ENCODE measurements at regions not wholly inside any gene's neighbourhood (a gene's known extent, or its start where the extent isn't known, plus 50 kb on each side); places are given as distances from the start of the nearest gene placed in this dataset.

GRCh38 chr10:132477398-132478340, 59.9 kb upstream of the INPP5A start:
- Histone ChIP-seq H3K4me3 (ENCODE audit: low read length) (no peak overlapping the region), H3K27me3 (ENCODE audit: insufficient read depth, low read length) (no peaks in the 10 kb centered on the region; the same call in 1 of the 2 replicates), H3K4me1 (ENCODE audit: insufficient read depth, low read length) (peaks cover 11% of the 10 kb centered on the region), H3K36me3 (ENCODE audit: insufficient read depth, low read depth, low read length) (no peaks in the 10 kb centered on the region), H3K9me3 (ENCODE audit: insufficient read depth, low read depth, low read length) (no peaks in the 10 kb centered on the region), H3K27ac (ENCODE audit: low read length) (no peak overlapping the region), H3K9ac (ENCODE audit: low read depth, low read length) (no peak overlapping the region)

DNA sequence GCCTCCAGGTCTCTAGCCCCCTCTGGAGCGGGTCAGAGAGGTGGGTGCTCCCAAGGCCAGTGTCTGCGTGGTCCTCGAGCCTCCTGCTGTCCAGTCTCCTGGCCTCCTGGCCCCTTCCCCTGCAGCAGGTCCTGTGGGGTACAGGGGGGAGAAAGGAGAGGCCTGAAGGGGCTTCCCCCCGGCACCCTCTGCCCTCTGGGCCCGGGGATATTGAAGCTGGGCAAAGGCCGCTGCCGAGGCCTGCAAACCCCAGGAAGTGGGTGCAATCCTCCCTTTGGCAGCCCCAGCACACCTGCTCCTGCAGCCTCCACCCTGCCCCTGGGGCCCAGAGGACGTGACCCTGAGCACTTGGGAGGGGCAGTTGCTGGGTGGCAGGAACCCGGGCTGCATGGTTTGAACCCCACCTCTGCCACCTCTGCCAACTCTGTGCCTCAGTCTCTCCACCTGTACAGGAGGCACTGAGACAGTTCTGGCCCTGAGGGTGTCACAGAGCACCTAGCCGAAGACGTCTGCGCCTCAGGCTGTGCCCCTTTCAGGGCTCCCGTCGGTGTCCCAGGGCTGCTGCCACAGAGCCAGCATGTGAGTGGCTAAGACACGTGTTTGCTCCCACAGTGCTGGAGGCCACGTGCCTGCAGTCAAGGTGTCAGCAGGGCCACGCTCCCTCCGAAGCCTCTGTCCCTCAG, 59.1 kb upstream of the INPP5A start:
- Histone ChIP-seq H3K4me1 (ENCODE audit: insufficient read depth, low read length) (peaks cover 11% of the 10 kb centered on the region), H3K27me3 (ENCODE audit: insufficient read depth, low read length) (no peaks in the 10 kb centered on the region; the same call in 1 of the 2 replicates), H3K9me3 (ENCODE audit: insufficient read depth, low read depth, low read length) (no peaks in the 10 kb centered on the region), H3K4me3 (ENCODE audit: low read length) (no peak overlapping the region), H3K36me3 (ENCODE audit: insufficient read depth, low read depth, low read length) (no peaks in the 10 kb centered on the region), H3K27ac (ENCODE audit: low read length) (no peak overlapping the region), H3K9ac (ENCODE audit: low read depth, low read length) (no peak overlapping the region)

DNA sequence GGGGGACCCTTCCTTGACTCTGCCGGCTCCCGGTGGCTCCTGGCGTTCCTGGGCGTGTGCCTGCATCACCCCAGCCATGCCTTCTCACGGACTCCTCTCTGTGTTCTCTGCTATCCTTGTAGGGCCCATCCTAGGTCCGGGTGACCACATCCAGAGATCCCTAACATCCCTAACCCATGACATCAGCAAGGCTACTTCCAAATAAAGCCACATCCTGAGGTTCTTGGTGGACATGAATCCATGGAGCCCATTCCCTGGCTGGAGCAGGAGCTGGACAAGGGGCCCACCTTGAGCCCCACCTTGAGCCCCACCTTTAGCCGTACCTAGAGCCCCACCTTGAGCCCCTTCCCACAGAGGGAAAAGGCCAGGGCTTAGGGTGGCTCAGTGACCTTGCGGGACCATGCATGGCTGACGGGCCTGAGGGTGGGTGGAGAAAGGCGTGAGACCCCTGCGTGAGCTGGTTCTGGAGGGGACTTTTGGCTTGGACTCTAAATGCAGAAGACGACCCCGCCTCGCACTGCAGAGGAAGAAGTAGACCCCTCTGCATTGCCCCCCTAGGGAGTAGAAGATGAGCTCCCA, 58.5 kb upstream of the INPP5A start:
- H3K27me3 ChIP-seq (ENCODE audit: insufficient read depth, low read length) = no peaks in the 10 kb centered on the region; the same call in 1 of the 2 replicates
- H3K27ac ChIP-seq (ENCODE audit: low read length) = no peak overlapping the region

GRCh38 chr10:132479603-132480221, 57.9 kb upstream of the INPP5A start:
- no peaks in the 10 kb centered on the region; the same call in 1 of the 2 replicates for H3K27me3 ChIP-seq (ENCODE audit: insufficient read depth, low read length)
- no peak overlapping the region for H3K4me3 ChIP-seq (ENCODE audit: low read length)

More for the DNA sequence above, 58.5 kb upstream of the INPP5A start:
- peaks cover 11% of the 10 kb centered on the region for H3K4me1 ChIP-seq (ENCODE audit: insufficient read depth, low read length)
- H3K4me3 ChIP-seq (ENCODE audit: low read length) = no peak overlapping the region
- no peaks in the 10 kb centered on the region for H3K36me3 ChIP-seq (ENCODE audit: insufficient read depth, low read depth, low read length)
- H3K9ac ChIP-seq (ENCODE audit: low read depth, low read length) = no peak overlapping the region
- no peaks in the 10 kb centered on the region for H3K9me3 ChIP-seq (ENCODE audit: insufficient read depth, low read depth, low read length)

DNA sequence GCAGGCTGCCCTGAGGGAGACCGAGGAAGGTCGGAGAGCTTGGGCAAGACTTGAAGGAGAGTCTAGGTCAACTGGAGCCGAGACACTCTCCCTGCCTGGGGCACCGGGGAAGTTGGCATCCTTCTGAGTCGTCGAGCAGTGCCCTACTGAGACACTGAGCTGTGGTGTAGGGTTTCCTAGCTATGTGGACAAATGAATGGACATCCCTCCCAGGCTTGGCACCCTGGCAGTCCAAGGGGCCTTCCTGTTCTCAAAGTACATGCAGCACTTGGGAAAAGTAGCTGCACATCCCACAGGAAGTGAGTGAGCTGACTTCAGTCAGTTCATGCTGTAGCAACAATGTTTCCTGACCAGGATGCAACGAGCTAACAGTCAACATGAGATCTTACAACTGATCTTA, 57.2 kb upstream of the INPP5A start:
- no peaks in the 10 kb centered on the region; the same call in 1 of the 2 replicates for H3K27me3 ChIP-seq (ENCODE audit: insufficient read depth, low read length)
- no peaks in the 10 kb centered on the region for H3K36me3 ChIP-seq (ENCODE audit: insufficient read depth, low read depth, low read length)
- no peak overlapping the region for H3K4me3 ChIP-seq (ENCODE audit: low read length)
- H3K9me3 ChIP-seq (ENCODE audit: insufficient read depth, low read depth, low read length) = no peaks in the 10 kb centered on the region
- no peak overlapping the region for H3K27ac ChIP-seq (ENCODE audit: low read length)
- H3K9ac ChIP-seq (ENCODE audit: low read depth, low read length) = no peak overlapping the region
- peaks cover 11% of the 10 kb centered on the region for H3K4me1 ChIP-seq (ENCODE audit: insufficient read depth, low read length)

More at GRCh38 chr10:132479603-132480221, 57.9 kb upstream of the INPP5A start:
- Histone ChIP-seq H3K27ac (ENCODE audit: low read length) (no peak overlapping the region), H3K9ac (ENCODE audit: low read depth, low read length) (no peak overlapping the region), H3K9me3 (ENCODE audit: insufficient read depth, low read depth, low read length) (no peaks in the 10 kb centered on the region), H3K36me3 (ENCODE audit: insufficient read depth, low read depth, low read length) (no peaks in the 10 kb centered on the region), H3K4me1 (ENCODE audit: insufficient read depth, low read length) (peaks cover 11% of the 10 kb centered on the region)

DNA sequence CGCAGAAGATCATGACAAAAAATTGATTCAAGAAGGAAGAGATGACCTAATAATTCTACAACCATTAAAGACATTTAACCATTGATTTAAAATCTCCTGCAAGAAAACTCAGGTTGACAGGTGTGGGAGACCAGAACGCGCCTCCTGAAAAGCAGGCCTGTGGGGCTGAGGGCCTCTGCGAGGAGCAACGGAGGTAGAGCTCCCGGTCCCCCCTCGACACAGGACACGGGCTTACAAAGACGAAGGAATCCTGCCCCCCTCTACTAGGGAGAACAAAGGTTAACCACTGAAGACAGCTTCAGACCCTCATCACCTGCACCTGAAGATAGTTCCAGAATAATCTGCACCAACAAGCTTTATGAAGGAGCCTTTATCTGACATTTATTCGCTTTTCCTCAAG, 55.9 kb upstream of the INPP5A start:
- no peaks in the 10 kb centered on the region for H3K9me3 ChIP-seq (ENCODE audit: insufficient read depth, low read depth, low read length)
- H3K9ac ChIP-seq (ENCODE audit: low read depth, low read length) = no peak overlapping the region
- no peaks in the 10 kb centered on the region; the same call in 1 of the 2 replicates for H3K27me3 ChIP-seq (ENCODE audit: insufficient read depth, low read length)
- H3K4me3 ChIP-seq (ENCODE audit: low read length) = no peak overlapping the region
- H3K36me3 ChIP-seq (ENCODE audit: insufficient read depth, low read depth, low read length) = no peaks in the 10 kb centered on the region
- H3K27ac ChIP-seq (ENCODE audit: low read length) = no peak overlapping the region
- peaks cover 11% of the 10 kb centered on the region for H3K4me1 ChIP-seq (ENCODE audit: insufficient read depth, low read length)

GRCh38 chr10:132482090-132482800, 55.3 kb upstream of the INPP5A start:
- H3K27ac ChIP-seq (ENCODE audit: low read length) = no peak overlapping the region
- no peak overlapping the region for H3K4me3 ChIP-seq (ENCODE audit: low read length)
- H3K4me1 ChIP-seq (ENCODE audit: insufficient read depth, low read length) = peaks cover 9% of the 10 kb centered on the region
- H3K27me3 ChIP-seq (ENCODE audit: insufficient read depth, low read length) = no peaks in the 10 kb centered on the region; the same call in 1 of the 2 replicates
- H3K9me3 ChIP-seq (ENCODE audit: insufficient read depth, low read depth, low read length) = no peaks in the 10 kb centered on the region
- no peak overlapping the region for H3K9ac ChIP-seq (ENCODE audit: low read depth, low read length)
- no peaks in the 10 kb centered on the region for H3K36me3 ChIP-seq (ENCODE audit: insufficient read depth, low read depth, low read length)

DNA sequence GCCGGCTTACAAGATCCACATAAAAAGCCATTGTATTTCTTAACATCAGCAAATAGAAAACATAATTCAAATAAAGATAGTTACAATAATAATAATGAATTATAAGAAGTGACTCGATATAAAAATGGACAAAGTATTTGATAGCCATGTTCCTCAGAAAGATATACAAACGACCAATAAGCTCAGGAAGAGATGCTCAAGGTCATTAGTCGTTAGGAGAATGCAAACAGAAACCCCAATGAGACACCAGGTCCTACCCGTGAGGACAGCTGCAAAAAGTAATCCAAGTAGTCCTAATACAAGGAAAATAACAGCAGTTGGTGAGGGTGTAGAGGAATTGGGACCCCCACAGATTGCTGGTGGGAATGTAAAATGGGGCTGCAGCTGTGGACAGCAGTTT, 54.2 kb upstream of the INPP5A start:
- H3K4me3 ChIP-seq (ENCODE audit: low read length) = no peak overlapping the region

DNA sequence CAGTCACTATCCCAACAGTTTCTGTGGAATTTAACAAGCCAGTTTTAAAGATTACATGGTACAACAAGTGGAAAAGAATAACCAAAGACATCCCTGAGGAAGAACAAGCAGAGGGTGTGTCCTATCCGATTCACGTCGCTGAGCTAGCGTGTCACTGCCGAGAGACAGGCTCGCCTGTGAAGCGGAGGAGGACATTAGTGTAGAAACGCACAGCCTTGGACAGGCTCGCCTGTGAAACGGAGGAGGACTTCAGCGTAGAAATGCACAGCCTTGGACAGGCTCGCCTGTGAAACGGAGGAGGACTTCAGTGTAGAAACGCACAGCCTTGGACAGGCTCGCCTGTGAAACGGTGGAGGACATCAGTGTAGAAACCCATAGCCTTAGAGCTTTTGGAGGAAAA, 52.7 kb upstream of the INPP5A start:
- Histone ChIP-seq H3K9me3 (ENCODE audit: insufficient read depth, low read depth, low read length) (no peaks in the 10 kb centered on the region), H3K36me3 (ENCODE audit: insufficient read depth, low read depth, low read length) (no peaks in the 10 kb centered on the region), H3K27me3 (ENCODE audit: insufficient read depth, low read length) (no peaks in the 10 kb centered on the region; the same call in 1 of the 2 replicates), H3K4me3 (ENCODE audit: low read length) (no peak overlapping the region), H3K27ac (ENCODE audit: low read length) (no peak overlapping the region), H3K9ac (ENCODE audit: low read depth, low read length) (no peak overlapping the region), H3K4me1 (ENCODE audit: insufficient read depth, low read length) (peaks cover 9% of the 10 kb centered on the region)

More for the DNA sequence above, 54.2 kb upstream of the INPP5A start:
- no peak overlapping the region for H3K9ac ChIP-seq (ENCODE audit: low read depth, low read length)
- H3K27ac ChIP-seq (ENCODE audit: low read length) = no peak overlapping the region
- no peaks in the 10 kb centered on the region; the same call in 1 of the 2 replicates for H3K27me3 ChIP-seq (ENCODE audit: insufficient read depth, low read length)
- no peaks in the 10 kb centered on the region for H3K36me3 ChIP-seq (ENCODE audit: insufficient read depth, low read depth, low read length)
- H3K4me1 ChIP-seq (ENCODE audit: insufficient read depth, low read length) = peaks cover 9% of the 10 kb centered on the region
- H3K9me3 ChIP-seq (ENCODE audit: insufficient read depth, low read depth, low read length) = no peaks in the 10 kb centered on the region

DNA sequence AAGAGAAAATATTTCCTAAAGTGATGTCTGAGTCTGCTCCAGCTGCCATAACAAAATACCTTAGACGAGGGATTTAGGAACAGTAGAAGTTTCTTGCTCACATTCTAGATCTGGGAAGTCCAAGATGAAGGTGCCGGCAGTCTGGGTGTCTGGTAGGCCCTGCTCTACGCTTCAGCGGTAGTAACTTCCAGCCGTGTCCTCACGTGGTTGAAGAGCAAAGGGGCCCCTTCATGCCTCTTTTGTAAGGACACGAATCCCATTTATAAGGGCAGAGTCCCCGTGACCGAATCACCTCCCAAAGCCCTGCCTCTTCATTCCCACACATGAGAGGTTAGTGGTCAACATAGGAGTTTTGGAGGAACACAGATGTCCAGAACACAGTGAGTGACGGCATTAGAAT, 52.2 kb upstream of the INPP5A start:
- Histone ChIP-seq H3K9ac (ENCODE audit: low read depth, low read length) (no peak overlapping the region), H3K9me3 (ENCODE audit: insufficient read depth, low read depth, low read length) (no peaks in the 10 kb centered on the region), H3K4me3 (ENCODE audit: low read length) (no peak overlapping the region), H3K36me3 (ENCODE audit: insufficient read depth, low read depth, low read length) (no peaks in the 10 kb centered on the region), H3K4me1 (ENCODE audit: insufficient read depth, low read length) (peaks cover 9% of the 10 kb centered on the region), H3K27me3 (ENCODE audit: insufficient read depth, low read length) (no peaks in the 10 kb centered on the region; the same call in 1 of the 2 replicates), H3K27ac (ENCODE audit: low read length) (no peak overlapping the region)

Data from iPS-20b (cell line).